ENCODE measurements at regions not wholly inside any gene's neighbourhood (a gene's known extent, or its start where the extent isn't known, plus 50 kb on each side); places are given as distances from the start of the nearest gene placed in this dataset.
A peak's percentile ranks its signal among the peaks of the same experiment; 100 is the strongest.

DNA sequence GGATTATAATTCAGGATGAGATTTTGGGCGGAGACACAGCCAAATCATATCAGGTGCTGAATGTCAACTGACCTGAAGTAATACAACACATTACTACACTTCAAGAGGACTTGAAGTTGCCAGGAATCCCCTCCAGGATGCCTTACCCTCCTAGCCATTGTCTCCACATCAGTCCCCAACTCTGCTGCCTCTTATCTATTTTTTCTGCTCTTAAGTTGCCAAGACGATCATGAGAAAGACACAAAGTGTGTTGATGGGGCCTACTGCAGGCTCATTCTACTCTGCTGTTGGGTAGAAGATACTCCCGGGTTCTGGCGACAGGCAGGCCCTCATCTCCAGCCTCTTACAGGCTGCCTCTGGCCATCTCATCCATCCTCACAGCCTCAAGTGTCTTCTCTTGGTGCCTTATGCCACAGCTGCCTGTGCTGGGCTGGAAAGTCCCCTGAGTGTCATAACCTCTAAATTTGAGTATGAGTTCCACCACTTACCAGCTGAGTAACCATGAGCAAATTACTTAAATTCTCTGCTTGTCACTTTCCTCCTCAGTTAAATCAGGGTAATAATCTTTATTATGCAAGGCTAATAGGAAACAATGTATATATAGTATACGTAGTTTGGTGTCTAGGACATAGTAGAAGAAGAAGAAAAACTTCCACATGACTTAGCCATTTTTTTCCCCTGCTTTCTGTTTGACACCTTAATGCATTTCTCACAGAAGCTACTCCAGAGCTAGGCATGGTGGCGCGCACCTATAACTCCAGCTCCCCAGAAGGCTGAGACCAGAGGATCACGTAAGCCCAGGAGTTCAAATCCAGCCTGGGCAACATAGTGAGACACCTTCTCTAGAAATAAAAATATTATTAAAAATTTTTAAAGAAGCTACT, 73.0 kb upstream of the SNX2 start:
- no CpG with 5 or more reads among the region's 8 CpGs for WGBS (ENCODE audit: extremely low coverage, insufficient read length, low lambda C conversion rate)
- Mint-ChIP-seq H3K4me1 (peaks cover 0 to 2% of the 10 kb centered on the region in 2 experiments; a peak in 1 of 4 replicates), H3K27ac (0 out of 7 replicates have a peak overlapping the region, but pooled peaks of 1 of the 3 experiments have one; percentile 29), H3K4me3 (no peak overlapping the region; a peak in 1 of 5 replicates), H3K36me3 (ENCODE audit: insufficient read depth in 1 of 3, low read depth in 3 of 3) (no peaks in the 10 kb centered on the region), H3K9me3 (no peaks in the 10 kb centered on the region), H3K27me3 (ENCODE audit: low read depth) (no peaks in the 10 kb centered on the region)
- H3K23ac ChIP-seq (ENCODE audit: insufficient read length, low read depth, low read length): no peak overlapping the region
- no peak overlapping the region for H2BK120ac ChIP-seq (ENCODE audit: low read depth, low read length, poor library complexity, severe bottlenecking)
- H3K9me3 ChIP-seq (ENCODE audit: control insufficient read depth, low read depth, low read length): no peaks in the 10 kb centered on the region
- H3K18ac ChIP-seq (ENCODE audit: insufficient read length, low read depth, low read length): no peak overlapping the region
- H2BK15ac ChIP-seq (ENCODE audit: low read depth, low read length): no peak overlapping the region
- H3K56ac ChIP-seq (ENCODE audit: insufficient read length, low read depth, low read length): no peak overlapping the region
- no peak overlapping the region for H3T11ph ChIP-seq (ENCODE audit: low read length)
- H3K4me1 ChIP-seq (ENCODE audit: insufficient read depth, low read length): no peaks in the 10 kb centered on the region
- H3K79me2 ChIP-seq (ENCODE audit: insufficient read depth, low read length): no peaks in the 10 kb centered on the region
- H3K9ac ChIP-seq (ENCODE audit: extremely low read depth, insufficient read length, low read length): no peak overlapping the region
- H2BK20ac ChIP-seq (ENCODE audit: low read depth, low read length, poor library complexity, severe bottlenecking): no peak overlapping the region
- no peak overlapping the region for H3K4me2 ChIP-seq (ENCODE audit: insufficient read depth, insufficient read length, low read length)
- H4K8ac ChIP-seq (replicated peaks; ENCODE audit: insufficient read length, low read depth, low read length): no peak overlapping the region
- H3K14ac ChIP-seq (ENCODE audit: insufficient read depth, low read length): no peak overlapping the region
- TF ChIP-seq, protein P1, sequence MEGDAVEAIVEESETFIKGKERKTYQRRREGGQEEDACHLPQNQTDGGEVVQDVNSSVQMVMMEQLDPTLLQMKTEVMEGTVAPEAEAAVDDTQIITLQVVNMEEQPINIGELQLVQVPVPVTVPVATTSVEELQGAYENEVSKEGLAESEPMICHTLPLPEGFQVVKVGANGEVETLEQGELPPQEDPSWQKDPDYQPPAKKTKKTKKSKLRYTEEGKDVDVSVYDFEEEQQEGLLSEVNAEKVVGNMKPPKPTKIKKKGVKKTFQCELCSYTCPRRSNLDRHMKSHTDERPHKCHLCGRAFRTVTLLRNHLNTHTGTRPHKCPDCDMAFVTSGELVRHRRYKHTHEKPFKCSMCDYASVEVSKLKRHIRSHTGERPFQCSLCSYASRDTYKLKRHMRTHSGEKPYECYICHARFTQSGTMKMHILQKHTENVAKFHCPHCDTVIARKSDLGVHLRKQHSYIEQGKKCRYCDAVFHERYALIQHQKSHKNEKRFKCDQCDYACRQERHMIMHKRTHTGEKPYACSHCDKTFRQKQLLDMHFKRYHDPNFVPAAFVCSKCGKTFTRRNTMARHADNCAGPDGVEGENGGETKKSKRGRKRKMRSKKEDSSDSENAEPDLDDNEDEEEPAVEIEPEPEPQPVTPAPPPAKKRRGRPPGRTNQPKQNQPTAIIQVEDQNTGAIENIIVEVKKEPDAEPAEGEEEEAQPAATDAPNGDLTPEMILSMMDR (conservative IDR thresholded peaks at IDR 0.05): no peak
- H3K79me1 ChIP-seq (ENCODE audit: insufficient read depth, low read depth, low read length, poor library complexity, severe bottlenecking): no peaks in the 10 kb centered on the region
- H3K23me2 ChIP-seq (ENCODE audit: insufficient read length, low read depth, low read length, poor library complexity, severe bottlenecking): no peaks in the 10 kb centered on the region
- no peak for DNase-seq
- no peak overlapping the region for H2AFZ ChIP-seq (ENCODE audit: low read length)
- no peak overlapping the region for H2BK5ac ChIP-seq (ENCODE audit: insufficient read length, low read length)
- no peak overlapping the region for H4K5ac ChIP-seq (ENCODE audit: insufficient read length, low read depth, low read length)
- no peak overlapping the region for H2AK5ac ChIP-seq (ENCODE audit: insufficient read length, low read length)
- no peaks in the 10 kb centered on the region for H3K27me3 ChIP-seq (ENCODE audit: insufficient read depth, low read length)
- H3K4ac ChIP-seq (ENCODE audit: low read depth, low read length): no peak overlapping the region
- H2BK12ac ChIP-seq (ENCODE audit: insufficient read length, low read depth, low read length): no peak overlapping the region
- no peak overlapping the region for H4K91ac ChIP-seq (ENCODE audit: insufficient read length, low read depth, low read length)
- no peak overlapping the region for H3K27ac ChIP-seq (ENCODE audit: insufficient read length, low read depth, low read length)
- no peaks in the 10 kb centered on the region for H4K20me1 ChIP-seq (ENCODE audit: control insufficient read depth, insufficient read depth, insufficient read length)

Data from H9 (cell line).